SK-N-SH (cell line): ENCODE measurements at regions not wholly inside any gene's neighbourhood (a gene's known extent, or its start where the extent isn't known, plus 50 kb on each side); places are given as distances from the start of the nearest gene placed in this dataset.

ENCODE experiments used
- CTCF ChIA-PET: fragments of 300-600, 350-600 bp; formaldehyde crosslinking; extraction: SDS; loops from one replicate; lab custom pipeline; 2021; lab: Yijun Ruan, JAX
- POLR2A ChIA-PET: fragments of 350-600 bp; sonication (Branson Sonifier 250); formaldehyde crosslinking; extraction: SDS; loops from one replicate; lab custom pipeline; 2020; ENCODE audit warnings: antibody characterized with exemption, inconsistent platforms; lab: Yijun Ruan, JAX
- DNase-seq: peaks from one replicate; pipeline ENCODE4 v3.0.0; 2012
- H2AFZ ChIP-seq: fragments of 200-600 bp; sonication (generic); 2 replicates; pipeline ENCODE4 v1.8.1; 2016; ENCODE audit warnings: antibody characterized with exemption, mild to moderate bottlenecking, low read depth
- H3F3A ChIP-seq: fragments of 200-600 bp; sonication (generic); replicated peaks from 2 replicates; pipeline ENCODE3; 2016; ENCODE audit warnings: antibody characterized with exemption, mild to moderate bottlenecking; ENCODE audit not compliant: insufficient read depth
- H3K27ac ChIP-seq, 2 experiments: fragments of 200-500 bp in 1 of 2; fragments of 200-600 bp in 1 of 2; sonication (Bioruptor generic) in 1 of 2; sonication (generic), shearing (Covaris generic) in 1 of 2; 2 replicates each; pipeline versions ENCODE4 v1.5.1 to v1.6.1; 2014 to 2016; ENCODE audit warnings: low read depth in 2 of 2, inconsistent platforms in 1 of 2, low read length in 1 of 2, mild to moderate bottlenecking in 1 of 2, mixed read lengths in 1 of 2
- H3K27me3 ChIP-seq: fragments of 200-600 bp; sonication (generic), shearing (Covaris generic); 2 replicates; pipeline ENCODE4 v1.6.1; 2016; ENCODE audit warnings: mixed run types; ENCODE audit not compliant: insufficient read depth
- H3K36me3 ChIP-seq, 2 experiments: fragments of 200-500 bp in 1 of 2; fragments of 200-600 bp in 1 of 2; sonication (Bioruptor generic) in 1 of 2; sonication (generic) in 1 of 2; replicated peaks in 1 of 2; 2 replicates each; pipeline versions ENCODE3 to v1.5.1; 2014 to 2016; ENCODE audit warnings: low read length in 1 of 2, mild to moderate bottlenecking in 1 of 2; ENCODE audit not compliant: insufficient read depth in 2 of 2, control insufficient read depth in 1 of 2
- H3K4me1 ChIP-seq, 2 experiments: fragments of 200-500 bp in 1 of 2; fragments of 200-600 bp in 1 of 2; sonication (Bioruptor generic) in 1 of 2; sonication (generic), shearing (Covaris generic) in 1 of 2; 2 replicates each; pipeline versions ENCODE4 v1.5.1 to v1.6.1; 2014 to 2016; ENCODE audit warnings: low read depth in 1 of 2, low read length in 1 of 2, mixed run types in 1 of 2; ENCODE audit not compliant: insufficient read depth in 2 of 2, control insufficient read depth in 1 of 2
- H3K4me2 ChIP-seq: fragments of 200-600 bp; sonication (generic), shearing (Covaris generic); 2 replicates; pipeline ENCODE4 v1.6.1; 2017; ENCODE audit warnings: mixed run types
- H3K4me3 ChIP-seq, 2 experiments: fragments of 200-500 bp in 1 of 2; fragments of 200-600 bp in 1 of 2; sonication (Bioruptor generic) in 1 of 2; sonication (generic), shearing (Covaris generic) in 1 of 2; 2 replicates each; pipeline versions ENCODE4 v1.5.1 to v1.8.1; 2014 to 2016; ENCODE audit warnings: low read depth in 2 of 2, inconsistent platforms in 1 of 2, low read length in 1 of 2, mild to moderate bottlenecking in 1 of 2, mixed read lengths in 1 of 2, moderate library complexity in 1 of 2
- H3K79me2 ChIP-seq: fragments of 200-600 bp; sonication (generic); 2 replicates; pipeline ENCODE4 v1.8.1; 2017; ENCODE audit warnings: mild to moderate bottlenecking; ENCODE audit not compliant: insufficient read depth
- H3K9ac ChIP-seq: fragments of 200-600 bp; sonication (generic); 2 replicates; pipeline ENCODE4 v1.6.1; 2017; ENCODE audit warnings: mixed run types
- H3K9me2 ChIP-seq: fragments of 200-600 bp; sonication (generic); 2 replicates; pipeline ENCODE4 v1.6.1; 2017; ENCODE audit warnings: mixed run types
- H3K9me3 ChIP-seq: fragments of 200-600 bp; sonication (generic); 2 replicates; pipeline ENCODE4 v1.6.1; 2017; ENCODE audit warnings: mixed run types, mild to moderate bottlenecking, moderate library complexity
- H4K20me1 ChIP-seq: fragments of 200-600 bp; sonication (generic); 2 replicates; pipeline ENCODE4 v1.6.1; 2017; ENCODE audit warnings: mild to moderate bottlenecking, mixed run types; ENCODE audit not compliant: insufficient read depth
- CHD2 ChIP-seq: fragments of 150-350 bp; IDR thresholded peaks from 2 replicates; pipeline ENCODE4 v1.6.1; 2018; ENCODE audit warnings: low read length; ENCODE audit not compliant: partially characterized antibody
- CTCF ChIP-seq: fragments of 200-600 bp; sonication (generic); IDR thresholded peaks from 2 replicates; pipeline ENCODE4 v1.6.1; 2017; ENCODE audit warnings: antibody characterized with exemption, mild to moderate bottlenecking, moderate library complexity
- EZH2phosphoT487 ChIP-seq: fragments of 200-600 bp; sonication (generic); IDR thresholded peaks from 2 replicates; pipeline ENCODE4 v1.6.1; 2017; ENCODE audit warnings: low read depth, mixed run types, mild to moderate bottlenecking, antibody characterized with exemption, moderate library complexity, borderline replicate concordance
- FOSL2 ChIP-seq: IDR thresholded peaks from 2 replicates; pipeline ENCODE4 v1.4.0; 2012; ENCODE audit warnings: low read depth, mild to moderate bottlenecking, moderate library complexity, borderline replicate concordance
- FOXJ3 ChIP-seq: sonication (generic); formaldehyde crosslinking; IDR thresholded peaks from 2 replicates; pipeline ENCODE4 v1.5.1; 2020; ENCODE audit warnings: mild to moderate bottlenecking, missing genetic modification reagents
- GATA2 ChIP-seq: sonication (generic); formaldehyde crosslinking; IDR thresholded peaks from 2 replicates; pipeline ENCODE4 v1.5.0; 2020; ENCODE audit warnings: mild to moderate bottlenecking, missing genetic modification reagents
- JUND ChIP-seq: IDR thresholded peaks from 2 replicates; pipeline ENCODE4 v1.4.0; 2012
- MXI1 ChIP-seq: IDR thresholded peaks from 2 replicates; pipeline ENCODE4 v1.6.1; 2012; ENCODE audit warnings: mild to moderate bottlenecking, low read depth, low read length, improper control_type of control experiment
- NFIC ChIP-seq: IDR thresholded peaks from 2 replicates; pipeline ENCODE4 v1.4.0; 2012; ENCODE audit warnings: borderline replicate concordance
- POLR2AphosphoS5 ChIP-seq: IDR thresholded peaks from 2 replicates; pipeline ENCODE4 v1.6.1; 2012; ENCODE audit warnings: low read depth, low read length
- RCOR1 ChIP-seq: fragments of 150-350 bp; IDR thresholded peaks from 2 replicates; pipeline ENCODE4 v1.6.1; 2017; ENCODE audit warnings: antibody characterized with exemption, low read length
- RFX5 ChIP-seq: IDR thresholded peaks from 2 replicates; pipeline ENCODE4 v1.6.1; 2012; ENCODE audit warnings: mild to moderate bottlenecking, improper control_type of control experiment, low read length
- RXRA ChIP-seq: IDR thresholded peaks from 2 replicates; pipeline ENCODE4 v1.4.0; 2012; ENCODE audit warnings: low read depth, mild to moderate bottlenecking, borderline replicate concordance
- SMC3 ChIP-seq: IDR thresholded peaks from 2 replicates; pipeline ENCODE4 v1.6.1; 2012; ENCODE audit warnings: low read depth, low read length, improper control_type of control experiment
- TCF12 ChIP-seq: IDR thresholded peaks from 2 replicates; pipeline ENCODE4 v1.4.0; 2012
- TEAD4 ChIP-seq: IDR thresholded peaks from 2 replicates; pipeline ENCODE4 v1.4.0; 2012; ENCODE audit warnings: mild to moderate bottlenecking, borderline replicate concordance; ENCODE audit not compliant: insufficient read depth
- WGBS: methylation state at CpG from one replicate; pipeline ENCODE4 v1.1.6; 2017; ENCODE audit warnings: low lambda C conversion rate; 5-methylcytosine and 5-hydroxymethylcytosine counted together

- Histone ChIP-seq H3F3A (no peaks in the 10 kb centered on the region), H3K4me1 (no peaks in the 10 kb centered on the region; a peak in 1 of 4 replicates), H3K36me3 (no peaks in the 10 kb centered on the region), H3K27me3 (no peaks in the 10 kb centered on the region), H3K9me3 (no peaks in the 10 kb centered on the region; the same call in 1 of the 2 replicates), H4K20me1 (no peaks in the 10 kb centered on the region), H3K27ac (no peak overlapping the region), H3K79me2 (no peaks in the 10 kb centered on the region), H3K4me3 (no peak overlapping the region), H2AFZ (no peak overlapping the region), H3K9ac (no peak overlapping the region), H3K9me2 (no peaks in the 10 kb centered on the region), H3K4me2 (no peak overlapping the region)
- CTCF ChIA-PET: no interaction called here
- no peak for DNase-seq
- POLR2A ChIA-PET: no interaction called here
- TF ChIP-seq MXI1 (no peak), GATA2 (CRISPR knock-in tag) (no peak), NFIC (no peak), SMC3 (no peak), JUND (no peak), RXRA (no peak), FOSL2 (no peak), EZH2phosphoT487 (no peak), RFX5 (no peak), TCF12 (no peak), TEAD4 (no peak), CTCF (no peak), FOXJ3 (no peak), RCOR1 (no peak)
These were observed 2781.6 kb upstream of the PCDH20 start for GRCh38 chr13:64197232-64197631.

GRCh38 chr13:64186503-64187250 is 2771.0 kb upstream of the PCDH20 start:
- WGBS: 51% methylated on average over 2 of the region's 2 CpGs

More at GRCh38 chr13:64186503-64187250, 2771.0 kb upstream of the PCDH20 start:
- H3K4me1 ChIP-seq: no peaks in the 10 kb centered on the region
- H3K4me2 ChIP-seq: no peak overlapping the region
- no peak overlapping the region for H3K9ac ChIP-seq
- H2AFZ ChIP-seq: peak overlapping the region; percentile 50; the same call in 1 of the 2 replicates
- DNase-seq: no peak
- H3K79me2 ChIP-seq: no peaks in the 10 kb centered on the region
- POLR2A ChIA-PET: no interaction called here
- no peaks in the 10 kb centered on the region for H3K27me3 ChIP-seq
- no peaks in the 10 kb centered on the region for H3K36me3 ChIP-seq
- no peak overlapping the region for H3K4me3 ChIP-seq
- H3K27ac ChIP-seq: no peak overlapping the region
- no peaks in the 10 kb centered on the region for H4K20me1 ChIP-seq
- TF ChIP-seq CHD2 (no peak), FOXJ3 (no peak), POLR2AphosphoS5 (no peak)
- TF ChIP-seq, all 33 proteins: peak for 0
- H3F3A ChIP-seq: no peaks in the 10 kb centered on the region
- no peaks in the 10 kb centered on the region for H3K9me3 ChIP-seq
- H3K9me2 ChIP-seq: no peaks in the 10 kb centered on the region
- CTCF ChIA-PET: no interaction called here
